GM19193 (cell line): ENCODE measurements at regions not wholly inside any gene's neighbourhood (a gene's known extent, or its start where the extent isn't known, plus 50 kb on each side); places are given as distances from the start of the nearest gene placed in this dataset.

Experiments
- POLR2A ChIP-seq: IDR thresholded peaks from 4 replicates; pipeline ENCODE4 v1.6.1; 2011; ENCODE audit not compliant: insufficient read depth, insufficient read length; ENCODE audit errors: extremely low read depth

GRCh38 chr10:110368556-110368955 lies 63.8 kb upstream of the SMNDC1 start:
- TF ChIP-seq POLR2A = no peak

- no peak for TF ChIP-seq POLR2A
Measured at GRCh38 chr10:110370006-110370405, 65.3 kb upstream of the SMNDC1 start.

GRCh38 chr10:110372656-110373055 lies 67.9 kb upstream of the SMNDC1 start:
- TF ChIP-seq POLR2A = no peak

GRCh38 chr10:110373059-110373458 lies 68.3 kb upstream of the SMNDC1 start:
- no peak for TF ChIP-seq POLR2A

- no peak for TF ChIP-seq POLR2A
Measured at GRCh38 chr10:110373857-110374654, 69.3 kb upstream of the SMNDC1 start.

- no peak for TF ChIP-seq POLR2A
Measured at GRCh38 chr10:110375121-110375520, 70.4 kb upstream of the SMNDC1 start.

- no peak for TF ChIP-seq POLR2A
Measured at GRCh38 chr10:110376021-110376766, 71.5 kb upstream of the SMNDC1 start.

- TF ChIP-seq POLR2A = no peak
Measured at GRCh38 chr10:110376767-110377160, 72.0 kb upstream of the SMNDC1 start.

- no peak for TF ChIP-seq POLR2A
Measured at GRCh38 chr10:110378006-110378405, 73.3 kb upstream of the SMNDC1 start.

- no peak for TF ChIP-seq POLR2A
Measured at GRCh38 chr10:110378533-110379108, 73.9 kb upstream of the SMNDC1 start.

- no peak for TF ChIP-seq POLR2A
Measured at GRCh38 chr10:110379831-110380230, 75.1 kb upstream of the SMNDC1 start.

GRCh38 chr10:110380293-110380692 lies 75.6 kb upstream of the SMNDC1 start:
- no peak for TF ChIP-seq POLR2A

- TF ChIP-seq POLR2A = no peak
Measured at GRCh38 chr10:110382695-110383094, 78.0 kb upstream of the SMNDC1 start.

- no peak for TF ChIP-seq POLR2A
Measured at GRCh38 chr10:110387617-110387982, 82.9 kb upstream of the SMNDC1 start.

GRCh38 chr10:110387983-110388686 lies 83.4 kb upstream of the SMNDC1 start:
- no peak for TF ChIP-seq POLR2A

- no peak for TF ChIP-seq POLR2A
Measured at GRCh38 chr10:110388687-110389052, 84.0 kb upstream of the SMNDC1 start.

GRCh38 chr10:110389255-110389654 lies 84.5 kb upstream of the SMNDC1 start:
- no peak for TF ChIP-seq POLR2A
